ENCODE measurements at regions not wholly inside any gene's neighbourhood (a gene's known extent, or its start where the extent isn't known, plus 50 kb on each side); places are given as distances from the start of the nearest gene placed in this dataset.

DNA sequence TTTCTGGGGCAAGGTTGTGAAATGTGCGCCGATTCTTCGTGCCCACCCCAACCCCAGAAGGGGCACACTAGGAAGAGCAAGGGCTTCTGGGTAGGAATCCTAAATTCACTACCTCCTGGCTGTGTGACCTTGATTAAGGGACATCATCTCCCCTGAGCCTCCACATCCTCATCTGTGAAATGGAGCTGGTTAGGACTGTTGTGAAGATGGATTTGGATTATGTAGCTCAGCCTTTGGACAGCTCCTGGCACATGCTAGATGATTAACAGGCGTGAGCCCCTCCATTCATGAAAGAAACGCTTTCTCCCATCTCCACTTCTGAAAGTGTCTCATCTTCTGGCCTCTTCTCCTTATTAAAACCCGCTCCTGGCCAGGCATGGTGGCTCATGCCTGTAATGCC lies 65.3 kb upstream of the TMEM97 start:
- no peak for TF ChIP-seq POLR2A (IDR thresholded peaks at IDR 0.05)
- TF ChIP-seq, protein P1, sequence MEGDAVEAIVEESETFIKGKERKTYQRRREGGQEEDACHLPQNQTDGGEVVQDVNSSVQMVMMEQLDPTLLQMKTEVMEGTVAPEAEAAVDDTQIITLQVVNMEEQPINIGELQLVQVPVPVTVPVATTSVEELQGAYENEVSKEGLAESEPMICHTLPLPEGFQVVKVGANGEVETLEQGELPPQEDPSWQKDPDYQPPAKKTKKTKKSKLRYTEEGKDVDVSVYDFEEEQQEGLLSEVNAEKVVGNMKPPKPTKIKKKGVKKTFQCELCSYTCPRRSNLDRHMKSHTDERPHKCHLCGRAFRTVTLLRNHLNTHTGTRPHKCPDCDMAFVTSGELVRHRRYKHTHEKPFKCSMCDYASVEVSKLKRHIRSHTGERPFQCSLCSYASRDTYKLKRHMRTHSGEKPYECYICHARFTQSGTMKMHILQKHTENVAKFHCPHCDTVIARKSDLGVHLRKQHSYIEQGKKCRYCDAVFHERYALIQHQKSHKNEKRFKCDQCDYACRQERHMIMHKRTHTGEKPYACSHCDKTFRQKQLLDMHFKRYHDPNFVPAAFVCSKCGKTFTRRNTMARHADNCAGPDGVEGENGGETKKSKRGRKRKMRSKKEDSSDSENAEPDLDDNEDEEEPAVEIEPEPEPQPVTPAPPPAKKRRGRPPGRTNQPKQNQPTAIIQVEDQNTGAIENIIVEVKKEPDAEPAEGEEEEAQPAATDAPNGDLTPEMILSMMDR (IDR thresholded peaks at IDR 0.05), result no peak
- TF ChIP-seq POLR2AphosphoS5 (IDR thresholded peaks at IDR 0.05), result no peak
- no peak for TF ChIP-seq EP300 (IDR thresholded peaks at IDR 0.05; ENCODE audit: low read depth)

Data from transverse colon (tissue), 4 donors.